ENCODE measurements at regions not wholly inside any gene's neighbourhood (a gene's known extent, or its start where the extent isn't known, plus 50 kb on each side); places are given as distances from the start of the nearest gene placed in this dataset.

GRCh38 chr2:106599540-106599939 lies 112.4 kb downstream of the CD8B2 start:
- TF ChIP-seq CTCF (IDR thresholded peaks at IDR 0.05) = no peak
- TF ChIP-seq POLR2A (IDR thresholded peaks at IDR 0.05) = no peak
